ENCODE measurements at regions not wholly inside any gene's neighbourhood (a gene's known extent, or its start where the extent isn't known, plus 50 kb on each side); places are given as distances from the start of the nearest gene placed in this dataset.

GRCh38 chr10:111522551-111522950 lies 445.7 kb downstream of the ADRA2A start:
- TF ChIP-seq MAX (IDR thresholded peaks at IDR 0.05; ENCODE audit: insufficient read depth, insufficient read length) (no peak), POLR2A (IDR thresholded peaks at IDR 0.05; ENCODE audit: low read depth, low read length) (no peak), EZH2 (IDR thresholded peaks at IDR 0.05; ENCODE audit: borderline replicate concordance, low read depth, low read length, severe bottlenecking) (no peak), CTCF (IDR thresholded peaks at IDR 0.05; ENCODE audit: extremely low read depth in 1 of 2, insufficient read depth in 1 of 2, low read depth in 1 of 2, low read length in 2 of 2) (no peak), GATA2 (IDR thresholded peaks at IDR 0.05; ENCODE audit: insufficient read depth, insufficient read length, low read depth, low read length) (no peak), POLR2AphosphoS5 (IDR thresholded peaks at IDR 0.05; ENCODE audit: insufficient read depth, low read depth, low read length) (no peak), JUN (IDR thresholded peaks at IDR 0.05; ENCODE audit: borderline replicate concordance, insufficient read depth, insufficient read length, low read depth) (no peak), MYC (IDR thresholded peaks at IDR 0.05; ENCODE audit: low read depth, low read length) (no peak), FOS (IDR thresholded peaks at IDR 0.05; ENCODE audit: borderline replicate concordance, insufficient read depth, low read length) (no peak)

Data from endothelial cell of umbilical vein (primary cell).